ENCODE measurements at regions not wholly inside any gene's neighbourhood (a gene's known extent, or its start where the extent isn't known, plus 50 kb on each side); places are given as distances from the start of the nearest gene placed in this dataset.

DNA sequence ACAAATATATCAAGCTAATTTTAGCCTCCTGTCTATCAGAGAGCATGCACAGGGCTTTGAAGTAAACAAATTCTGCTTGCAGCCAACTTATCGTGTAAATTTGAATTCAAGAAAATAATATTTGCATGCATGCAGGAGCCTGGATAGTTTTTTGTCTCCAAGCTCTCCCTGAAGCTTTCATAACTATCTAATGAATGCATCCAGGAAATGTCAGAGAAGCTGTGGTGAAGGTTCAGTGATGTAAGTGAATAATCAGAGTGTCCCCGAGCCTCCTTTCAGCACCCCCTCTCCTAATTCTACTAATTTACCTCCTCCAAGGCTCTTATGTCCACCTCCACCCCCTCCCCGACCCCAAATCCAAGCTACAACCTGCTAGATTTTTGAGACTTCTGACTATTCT lies 172.0 kb upstream of the ZNF32 start:
- no peak for DNase-seq (ENCODE audit: low read depth)

- DNase-seq (ENCODE audit: low read depth): no peak
These were observed 171.0 kb upstream of the ZNF32 start for GRCh38 chr10:43819464-43820230.

DNA sequence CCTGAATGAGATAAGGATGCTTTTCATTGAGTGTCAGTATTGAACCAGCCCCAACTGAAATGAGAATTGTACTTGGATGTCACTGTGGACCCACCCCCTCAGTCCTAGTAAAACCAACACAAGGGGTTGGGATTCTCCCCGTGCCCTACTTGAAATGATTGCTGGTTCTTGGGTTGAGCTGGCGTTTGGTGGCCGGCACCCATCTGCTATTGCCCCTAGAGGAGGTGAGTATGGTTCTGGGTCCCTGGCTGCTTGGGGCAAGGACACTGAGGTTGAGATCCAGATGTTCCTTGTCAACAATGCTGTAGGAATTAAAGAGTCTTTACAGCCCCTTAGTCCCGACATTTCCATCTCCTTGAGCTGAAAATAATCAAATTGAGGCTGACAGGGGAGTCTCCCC lies 170.0 kb upstream of the ZNF32 start:
- DNase-seq (ENCODE audit: low read depth): no peak

GRCh38 chr10:43817368-43817767 lies 168.7 kb upstream of the ZNF32 start:
- peak; percentile 13 for DNase-seq (ENCODE audit: low read depth)

GRCh38 chr10:43816351-43817321 lies 168.0 kb upstream of the ZNF32 start:
- DNase-seq (ENCODE audit: low read depth): no peak

GRCh38 chr10:43815181-43815885 lies 166.7 kb upstream of the ZNF32 start:
- DNase-seq (ENCODE audit: low read depth): no peak

GRCh38 chr10:43814663-43815062 lies 166.0 kb upstream of the ZNF32 start:
- DNase-seq (ENCODE audit: low read depth): no peak

DNA sequence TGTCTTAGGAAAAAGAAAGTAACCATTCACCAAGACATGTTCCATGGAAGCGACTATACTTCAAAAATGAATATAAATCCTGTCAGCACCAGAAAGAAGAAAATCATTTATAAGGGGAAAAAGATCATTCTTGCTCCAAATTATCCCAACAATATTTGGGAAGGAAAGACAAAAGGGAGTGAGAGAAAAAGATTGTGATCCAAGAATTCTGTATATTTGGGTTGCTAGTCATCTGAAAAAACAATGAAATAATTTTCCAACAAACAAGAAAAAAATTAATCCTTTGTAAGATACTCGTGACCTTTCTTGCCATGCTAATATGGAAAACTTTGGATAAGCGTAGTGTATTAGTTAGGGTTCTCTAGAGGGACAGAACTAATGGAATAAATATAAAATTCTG lies 163.2 kb upstream of the ZNF32 start:
- no peak for DNase-seq (ENCODE audit: low read depth)

- DNase-seq (ENCODE audit: low read depth): peak; percentile 88
These were observed 160.7 kb upstream of the ZNF32 start for GRCh38 chr10:43809211-43809930.

DNA sequence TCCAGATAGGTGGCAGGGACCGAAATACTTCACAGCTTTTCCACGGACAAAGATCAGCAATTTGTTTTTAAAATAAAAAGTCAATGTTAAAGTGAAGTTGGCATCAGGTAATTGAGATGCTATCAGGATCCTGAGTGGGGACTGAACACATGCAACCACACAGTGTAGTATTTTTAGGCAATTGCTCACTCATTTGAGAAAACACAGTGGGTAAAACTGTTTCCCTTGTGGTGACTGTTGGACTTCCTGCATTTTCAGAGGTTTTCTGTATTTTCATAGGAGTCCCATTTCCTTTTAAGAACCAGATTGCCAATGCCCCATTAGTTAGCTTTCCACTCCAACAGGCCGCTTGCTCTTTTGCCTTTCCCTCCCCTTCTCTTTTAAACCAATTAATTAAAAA lies 159.5 kb upstream of the ZNF32 start:
- DNase-seq (ENCODE audit: low read depth): peak; percentile 44

- no peak for DNase-seq (ENCODE audit: low read depth)
These were observed 158.4 kb upstream of the ZNF32 start for GRCh38 chr10:43806831-43807640.

- no peak for DNase-seq (ENCODE audit: low read depth)
These were observed 155.1 kb upstream of the ZNF32 start for GRCh38 chr10:43803791-43804190.

GRCh38 chr10:43802988-43803696 lies 154.5 kb upstream of the ZNF32 start:
- DNase-seq (ENCODE audit: low read depth): no peak

- DNase-seq (ENCODE audit: low read depth): no peak
These were observed 152.9 kb upstream of the ZNF32 start for GRCh38 chr10:43801626-43802025.

- DNase-seq (ENCODE audit: low read depth): no peak
These were observed 152.5 kb upstream of the ZNF32 start for GRCh38 chr10:43801140-43801539.

- no peak for DNase-seq (ENCODE audit: low read depth)
These were observed 148.1 kb upstream of the ZNF32 start for GRCh38 chr10:43796781-43797180.

DNA sequence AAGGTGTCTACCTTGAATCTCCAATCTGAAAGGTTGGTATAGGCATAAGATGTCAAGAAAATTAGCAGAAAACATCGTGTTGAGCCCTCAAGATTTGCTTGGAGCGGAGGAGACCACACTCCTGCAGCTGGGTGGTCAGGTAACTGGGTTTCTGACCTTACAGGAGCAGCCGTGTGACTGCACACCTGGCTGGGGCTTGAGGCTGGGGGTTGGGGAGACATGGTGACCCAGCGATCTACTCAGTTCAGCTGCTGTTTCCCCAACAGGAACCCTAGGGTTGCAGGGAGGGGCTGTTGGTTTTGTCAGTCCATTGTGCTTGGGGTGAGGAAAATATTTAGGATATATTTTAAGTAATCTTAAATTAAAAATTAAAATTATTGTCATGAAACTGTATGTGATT lies 147.0 kb upstream of the ZNF32 start:
- DNase-seq (ENCODE audit: low read depth): no peak

DNA sequence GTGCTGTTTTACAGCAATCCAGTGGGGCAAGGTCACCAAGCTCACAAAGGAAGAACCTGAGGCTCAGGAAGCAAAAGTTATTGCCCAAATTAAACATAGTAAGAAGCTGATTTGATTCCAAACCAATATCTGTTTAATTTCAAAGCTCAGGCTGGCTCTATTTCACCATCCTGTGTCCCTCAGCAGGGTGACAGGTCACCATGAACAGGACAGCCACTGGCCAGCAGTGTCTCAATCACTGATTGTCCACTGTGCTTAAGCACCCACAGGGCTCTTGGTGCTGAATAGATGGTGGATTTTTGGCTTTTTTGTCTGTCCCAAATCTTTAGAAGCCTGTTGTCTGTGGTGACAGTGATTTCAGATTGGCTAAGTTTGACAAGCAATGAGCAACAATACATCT lies 146.4 kb upstream of the ZNF32 start:
- DNase-seq (ENCODE audit: low read depth): no peak

DNA sequence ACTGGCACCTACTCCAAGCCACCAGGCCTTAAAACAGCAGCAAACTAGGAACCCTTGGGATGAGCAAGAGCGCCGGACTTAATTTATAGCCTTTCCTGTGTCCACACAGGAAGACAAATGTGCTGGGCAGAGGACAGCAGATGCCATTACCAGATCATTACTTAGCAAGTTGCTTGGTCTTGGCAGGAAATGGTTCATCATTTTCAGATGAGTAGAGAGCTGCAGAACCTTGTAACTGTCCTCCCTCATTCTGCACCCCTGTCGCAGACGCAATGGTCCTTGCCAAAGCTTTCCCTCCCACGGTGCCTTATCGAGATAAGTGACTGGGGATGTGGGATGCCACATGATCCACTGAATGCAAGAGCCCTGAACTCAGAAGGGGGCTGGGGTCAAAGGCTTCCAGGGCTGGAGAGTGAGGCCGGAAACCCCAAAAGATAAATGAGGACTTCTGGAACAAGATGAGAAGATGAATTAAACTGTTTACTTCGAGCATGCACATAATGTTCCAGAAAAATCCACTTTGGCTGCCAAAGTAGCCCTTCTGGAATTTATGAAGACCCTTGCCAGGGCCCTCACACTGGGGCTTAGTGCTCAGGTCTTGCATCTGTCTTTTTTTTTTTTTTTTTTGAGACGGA lies 145.6 kb upstream of the ZNF32 start:
- no peak for DNase-seq (ENCODE audit: low read depth)

All from LHCN-M2 (cell line).